ENCODE measurements at regions not wholly inside any gene's neighbourhood (a gene's known extent, or its start where the extent isn't known, plus 50 kb on each side); places are given as distances from the start of the nearest gene placed in this dataset.

DNA sequence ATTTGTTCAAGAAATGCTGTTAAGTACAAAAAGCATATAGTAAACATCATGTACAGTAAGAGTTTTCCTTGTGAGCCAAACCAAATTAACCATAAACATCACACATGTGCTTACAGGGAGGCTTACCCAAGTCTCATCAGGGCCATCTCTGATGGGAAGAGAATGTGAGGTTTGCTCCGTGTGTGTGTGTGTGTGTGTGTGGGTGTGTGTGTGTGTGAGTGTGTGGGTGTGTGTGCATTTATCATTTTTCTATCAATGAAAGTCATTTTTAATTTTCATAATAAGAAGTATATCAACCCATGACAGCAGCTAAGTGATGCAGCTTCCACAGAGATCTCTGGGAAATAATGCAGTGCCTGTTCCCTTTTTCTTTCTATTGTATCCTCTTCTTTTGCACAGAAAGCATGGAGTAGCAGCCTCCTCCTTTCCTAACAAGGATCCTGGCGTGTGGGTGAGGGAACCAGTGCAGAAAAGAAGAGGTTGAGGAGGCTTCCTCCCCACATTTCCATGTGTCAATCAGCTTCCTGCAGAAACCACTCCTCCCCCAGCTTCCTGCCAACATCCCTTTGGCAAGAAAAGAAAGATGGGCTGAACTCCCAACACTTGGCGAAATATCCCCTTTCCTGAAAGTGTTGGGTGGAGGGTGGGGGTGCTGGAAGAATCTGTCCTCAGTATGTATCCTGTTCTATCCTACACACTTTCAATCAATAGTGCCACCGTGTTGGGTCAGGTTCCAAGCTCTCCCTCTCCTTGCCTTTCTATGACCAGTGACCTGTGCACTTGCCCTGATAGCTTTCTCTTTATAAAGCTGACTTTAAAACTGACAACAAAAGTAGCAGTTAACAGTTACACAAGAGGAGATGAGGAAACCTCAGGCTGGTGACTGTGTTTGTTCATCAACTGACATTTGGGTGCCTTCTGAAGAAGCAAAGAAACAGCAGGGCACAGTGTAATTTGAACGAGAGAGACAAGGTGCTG is 251.8 kb upstream of the CITED2 start:
- Histone ChIP-seq H3K4me1 (peaks cover 5% of the 10 kb centered on the region), H3K9me3 (no peaks in the 10 kb centered on the region), H3K27me3 (no peaks in the 10 kb centered on the region), H3K4me3 (no peak overlapping the region), H3K36me3 (ENCODE audit: low read depth, missing control alignments) (no peaks in the 10 kb centered on the region), H3K27ac (no peak overlapping the region)
- intact Hi-C loops (cut with DNase I; ENCODE audit: low total_unique reads): no loop called here
- TF ChIP-seq, protein P1, sequence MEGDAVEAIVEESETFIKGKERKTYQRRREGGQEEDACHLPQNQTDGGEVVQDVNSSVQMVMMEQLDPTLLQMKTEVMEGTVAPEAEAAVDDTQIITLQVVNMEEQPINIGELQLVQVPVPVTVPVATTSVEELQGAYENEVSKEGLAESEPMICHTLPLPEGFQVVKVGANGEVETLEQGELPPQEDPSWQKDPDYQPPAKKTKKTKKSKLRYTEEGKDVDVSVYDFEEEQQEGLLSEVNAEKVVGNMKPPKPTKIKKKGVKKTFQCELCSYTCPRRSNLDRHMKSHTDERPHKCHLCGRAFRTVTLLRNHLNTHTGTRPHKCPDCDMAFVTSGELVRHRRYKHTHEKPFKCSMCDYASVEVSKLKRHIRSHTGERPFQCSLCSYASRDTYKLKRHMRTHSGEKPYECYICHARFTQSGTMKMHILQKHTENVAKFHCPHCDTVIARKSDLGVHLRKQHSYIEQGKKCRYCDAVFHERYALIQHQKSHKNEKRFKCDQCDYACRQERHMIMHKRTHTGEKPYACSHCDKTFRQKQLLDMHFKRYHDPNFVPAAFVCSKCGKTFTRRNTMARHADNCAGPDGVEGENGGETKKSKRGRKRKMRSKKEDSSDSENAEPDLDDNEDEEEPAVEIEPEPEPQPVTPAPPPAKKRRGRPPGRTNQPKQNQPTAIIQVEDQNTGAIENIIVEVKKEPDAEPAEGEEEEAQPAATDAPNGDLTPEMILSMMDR (IDR thresholded peaks at IDR 0.05): no peak
- no peak for TF ChIP-seq POLR2A (IDR thresholded peaks at IDR 0.05)
- DNase-seq: no peak
- WGBS, 2 donors: 52 to 68% methylated on average over 5 of the region's 5 CpGs

DNA sequence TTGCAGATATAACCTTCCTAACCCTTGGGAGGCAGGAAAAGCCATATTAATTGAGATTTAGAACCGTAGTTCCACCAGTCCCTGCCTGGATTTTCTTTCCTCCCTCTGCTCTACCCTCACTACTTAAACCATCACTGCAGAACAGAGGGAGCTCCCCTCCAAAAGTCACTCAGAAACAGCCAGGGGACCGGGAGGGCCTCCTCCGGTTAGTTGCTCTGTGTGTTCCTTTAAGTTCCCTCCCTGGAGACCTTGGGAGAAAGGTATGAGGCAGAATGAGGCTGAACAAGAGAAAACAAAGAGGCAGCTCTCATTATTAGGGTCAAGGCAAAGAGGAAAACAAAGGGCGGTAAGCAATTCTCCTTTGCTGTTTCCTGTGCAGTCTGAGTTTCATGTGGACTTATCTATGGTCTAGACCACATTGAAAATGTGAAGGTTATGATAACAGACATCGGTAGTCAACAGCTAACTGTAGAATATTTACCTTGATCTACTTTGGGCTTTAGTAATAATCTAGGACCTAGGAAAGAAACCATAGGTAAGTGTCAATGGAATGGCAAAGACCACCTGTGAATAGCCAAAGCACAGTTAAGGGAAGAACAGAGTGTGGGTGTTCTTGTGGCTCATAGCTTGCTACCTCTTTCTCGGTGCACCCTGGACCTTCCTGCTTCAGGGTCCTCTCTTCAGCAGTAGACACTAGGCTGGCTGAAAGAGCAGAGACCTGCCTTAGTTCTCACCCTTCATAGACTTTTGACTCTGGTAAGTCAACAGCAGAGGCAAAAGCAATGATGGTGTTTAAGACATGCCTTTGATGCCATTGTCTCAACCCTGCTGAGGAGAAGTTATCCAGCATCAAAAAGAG is 250.9 kb upstream of the CITED2 start:
- Histone ChIP-seq H3K4me3 (no peak overlapping the region), H3K4me1 (peaks cover 5% of the 10 kb centered on the region), H3K27me3 (no peaks in the 10 kb centered on the region), H3K9me3 (no peaks in the 10 kb centered on the region), H3K27ac (no peak overlapping the region), H3K36me3 (ENCODE audit: low read depth, missing control alignments) (no peaks in the 10 kb centered on the region)
- no peak for TF ChIP-seq POLR2A (IDR thresholded peaks at IDR 0.05)
- TF ChIP-seq, protein P1 (IDR thresholded peaks at IDR 0.05): no peak
- no peak for DNase-seq
- WGBS, 2 donors: 54 to 74% methylated on average over 6 of the region's 6 CpGs
- intact Hi-C loops (cut with DNase I; ENCODE audit: low total_unique reads): no loop called here

DNA sequence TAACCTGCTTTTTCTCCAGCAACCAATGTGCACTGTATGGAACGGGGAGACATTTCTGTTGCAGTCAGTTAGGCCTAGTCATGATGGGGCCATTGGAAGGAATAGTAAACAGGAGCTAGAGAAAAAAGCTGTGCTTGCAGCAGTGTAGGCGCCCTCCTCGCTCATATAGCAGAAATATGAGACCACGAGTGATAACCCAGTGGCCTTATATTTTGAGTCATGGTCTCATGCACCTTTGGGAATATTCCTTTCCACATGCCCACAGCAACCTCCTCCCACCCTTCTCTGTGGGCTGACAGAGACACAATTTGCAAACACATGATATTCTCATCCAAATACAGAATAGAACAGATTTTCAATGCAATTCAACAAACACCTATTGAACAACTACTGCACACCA is 248.9 kb upstream of the CITED2 start:
- DNase-seq: no peak
- intact Hi-C loops (cut with DNase I; ENCODE audit: low total_unique reads): no loop called here
- 84 to 98% methylated on average over 4 of the region's 4 CpGs for WGBS, 2 donors

DNA sequence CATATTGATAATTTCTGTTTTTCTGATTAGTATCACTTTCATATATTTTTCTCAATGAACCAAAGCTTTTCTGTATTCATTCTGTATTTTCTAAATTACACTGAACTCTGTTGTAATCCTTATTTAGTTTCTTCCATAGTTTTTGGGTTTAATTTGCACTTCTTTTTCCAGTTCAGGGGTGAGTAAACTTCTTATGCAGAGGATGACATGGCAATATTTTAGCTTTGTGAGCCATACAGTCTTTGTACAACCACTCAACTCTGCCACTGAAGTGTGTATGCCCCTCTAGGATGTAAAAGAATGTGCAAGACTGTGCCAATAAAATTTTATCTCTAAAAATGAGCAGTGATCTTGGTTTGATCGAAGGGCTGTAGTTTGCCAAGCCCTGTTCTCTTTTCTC is 239.0 kb upstream of the CITED2 start:
- WGBS, 2 donors: 86 to 95% methylated on average over 1 of the region's 1 CpG
- H3K36me3 ChIP-seq (ENCODE audit: low read depth, missing control alignments): no peaks in the 10 kb centered on the region
- DNase-seq: no peak
- no peak overlapping the region for H3K27ac ChIP-seq
- no peaks in the 10 kb centered on the region for H3K4me1 ChIP-seq
- intact Hi-C loops (cut with DNase I; ENCODE audit: low total_unique reads): no loop called here
- H3K4me3 ChIP-seq: no peak overlapping the region
- TF ChIP-seq, protein P1 (IDR thresholded peaks at IDR 0.05): no peak
- TF ChIP-seq POLR2A (IDR thresholded peaks at IDR 0.05): no peak
- H3K27me3 ChIP-seq: no peaks in the 10 kb centered on the region
- H3K9me3 ChIP-seq: no peaks in the 10 kb centered on the region

More for the DNA sequence above, 248.9 kb upstream of the CITED2 start:
- H3K4me1 ChIP-seq: peaks cover 5% of the 10 kb centered on the region
- no peaks in the 10 kb centered on the region for H3K27me3 ChIP-seq
- TF ChIP-seq, protein P1 (IDR thresholded peaks at IDR 0.05): no peak
- TF ChIP-seq POLR2A (IDR thresholded peaks at IDR 0.05): no peak
- no peaks in the 10 kb centered on the region for H3K36me3 ChIP-seq (ENCODE audit: low read depth, missing control alignments)
- H3K4me3 ChIP-seq: no peak overlapping the region
- H3K9me3 ChIP-seq: no peaks in the 10 kb centered on the region
- H3K27ac ChIP-seq: no peak overlapping the region
